Hepatocyte (in vitro differentiated cells): ENCODE measurements at regions not wholly inside any gene's neighbourhood (a gene's known extent, or its start where the extent isn't known, plus 50 kb on each side); places are given as distances from the start of the nearest gene placed in this dataset.

Source experiments
- DNase-seq: peaks from one replicate; pipeline ENCODE4 v3.0.0-alpha.2; 2016; ENCODE audit warnings: low spot score
- H2AFZ ChIP-seq: fragments of 200-600 bp; sonication (generic); 2 replicates; pipeline ENCODE4 v1.6.0; 2016; ENCODE audit warnings: antibody characterized with exemption, mild to moderate bottlenecking
- H3K27ac ChIP-seq: fragments of 200-600 bp; sonication (generic); 2 replicates; pipeline ENCODE4 v1.5.1; 2016; ENCODE audit warnings: mild to moderate bottlenecking
- H3K27me3 ChIP-seq: fragments of 200-600 bp; sonication (generic); 2 replicates; pipeline ENCODE4 v1.6.1; 2016
- H3K36me3 ChIP-seq: fragments of 200-600 bp; sonication (generic); replicated peaks from 2 replicates; pipeline ENCODE4 v1.5.1; 2016; ENCODE audit warnings: low read depth; ENCODE audit not compliant: insufficient read depth
- H3K4me1 ChIP-seq: fragments of 200-600 bp; sonication (generic); 2 replicates; pipeline ENCODE4 v1.5.1; 2016; ENCODE audit warnings: mild to moderate bottlenecking, moderate library complexity; ENCODE audit not compliant: insufficient read depth
- H3K4me2 ChIP-seq: fragments of 200-600 bp; sonication (generic); 2 replicates; pipeline ENCODE4 v1.6.0; 2016
- H3K4me3 ChIP-seq: fragments of 200-600 bp; sonication (generic); 2 replicates; pipeline ENCODE4 v1.5.1; 2016; ENCODE audit warnings: mild to moderate bottlenecking
- H3K79me2 ChIP-seq: fragments of 200-600 bp; sonication (generic); 2 replicates; pipeline ENCODE4 v1.6.0; 2017; ENCODE audit warnings: mild to moderate bottlenecking
- H3K9me2 ChIP-seq: fragments of 200-600 bp; sonication (generic); replicated peaks from 2 replicates; pipeline ENCODE4 v1.6.0; 2017; ENCODE audit warnings: mild to moderate bottlenecking; ENCODE audit not compliant: insufficient read depth
- H3K9me3 ChIP-seq: fragments of 200-600 bp; sonication (generic); 2 replicates; pipeline ENCODE4 v1.5.1; 2016; ENCODE audit warnings: low read depth, mild to moderate bottlenecking
- H4K20me1 ChIP-seq: fragments of 200-600 bp; sonication (generic); 2 replicates; pipeline ENCODE4 v1.6.0; 2016; ENCODE audit warnings: mild to moderate bottlenecking; ENCODE audit not compliant: insufficient read depth, poor library complexity, severe bottlenecking
- EZH2 ChIP-seq: fragments of 200-600 bp; sonication (generic); IDR thresholded peaks from 2 replicates; pipeline ENCODE4 v1.6.1; 2016; ENCODE audit warnings: antibody characterized with exemption, mild to moderate bottlenecking, borderline replicate concordance
- EZH2phosphoT487 ChIP-seq: fragments of 200-600 bp; sonication (generic); IDR thresholded peaks from one replicate; pipeline ENCODE4 v1.6.1; 2018; ENCODE audit warnings: antibody characterized with exemption, mild to moderate bottlenecking, low read depth, moderate library complexity; ENCODE audit not compliant: unreplicated experiment, severe bottlenecking
- WGBS: methylation state at CpG from one replicate; pipeline ENCODE4 v1.1.6; 2016; ENCODE audit warnings: low lambda C conversion rate; ENCODE audit errors: missing lambda C conversion rate; 5-methylcytosine and 5-hydroxymethylcytosine counted together
- TF ChIP-seq, protein P1 (sequence below): fragments of 200-600 bp; sonication (generic); IDR thresholded peaks from 2 replicates; pipeline ENCODE4 v1.5.1; 2016; ENCODE audit warnings: antibody characterized with exemption, mild to moderate bottlenecking; ENCODE audit not compliant: poor library complexity

- H3K36me3 ChIP-seq, result no peaks in the 10 kb centered on the region
- no peaks in the 10 kb centered on the region for H3K9me3 ChIP-seq
- H3K4me3 ChIP-seq, result no peak overlapping the region
- H3K79me2 ChIP-seq, result no peaks in the 10 kb centered on the region
- H3K9me2 ChIP-seq, result no peaks in the 10 kb centered on the region
- H3K4me1 ChIP-seq, result peaks cover 12% of the 10 kb centered on the region
- DNase-seq, result no peak
- WGBS, result 65% methylated on average over 5 of the region's 5 CpGs
- no peak overlapping the region for H3K4me2 ChIP-seq
- no peaks in the 10 kb centered on the region for H4K20me1 ChIP-seq
- TF ChIP-seq EZH2phosphoT487 (no peak), EZH2 (no peak)
- TF ChIP-seq, protein P1, sequence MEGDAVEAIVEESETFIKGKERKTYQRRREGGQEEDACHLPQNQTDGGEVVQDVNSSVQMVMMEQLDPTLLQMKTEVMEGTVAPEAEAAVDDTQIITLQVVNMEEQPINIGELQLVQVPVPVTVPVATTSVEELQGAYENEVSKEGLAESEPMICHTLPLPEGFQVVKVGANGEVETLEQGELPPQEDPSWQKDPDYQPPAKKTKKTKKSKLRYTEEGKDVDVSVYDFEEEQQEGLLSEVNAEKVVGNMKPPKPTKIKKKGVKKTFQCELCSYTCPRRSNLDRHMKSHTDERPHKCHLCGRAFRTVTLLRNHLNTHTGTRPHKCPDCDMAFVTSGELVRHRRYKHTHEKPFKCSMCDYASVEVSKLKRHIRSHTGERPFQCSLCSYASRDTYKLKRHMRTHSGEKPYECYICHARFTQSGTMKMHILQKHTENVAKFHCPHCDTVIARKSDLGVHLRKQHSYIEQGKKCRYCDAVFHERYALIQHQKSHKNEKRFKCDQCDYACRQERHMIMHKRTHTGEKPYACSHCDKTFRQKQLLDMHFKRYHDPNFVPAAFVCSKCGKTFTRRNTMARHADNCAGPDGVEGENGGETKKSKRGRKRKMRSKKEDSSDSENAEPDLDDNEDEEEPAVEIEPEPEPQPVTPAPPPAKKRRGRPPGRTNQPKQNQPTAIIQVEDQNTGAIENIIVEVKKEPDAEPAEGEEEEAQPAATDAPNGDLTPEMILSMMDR, result no peak
- no peak overlapping the region for H3K27ac ChIP-seq
- H3K27me3 ChIP-seq, result no peaks in the 10 kb centered on the region
- no peak overlapping the region for H2AFZ ChIP-seq
Measured at GRCh38 chr18:53752781-53753367, 471.6 kb downstream of the MBD2 start.

GRCh38 chr18:53749766-53750165 is 474.7 kb downstream of the MBD2 start:
- Histone ChIP-seq H3K4me1 (peaks cover 12% of the 10 kb centered on the region), H2AFZ (no peak overlapping the region), H3K79me2 (no peaks in the 10 kb centered on the region), H4K20me1 (no peaks in the 10 kb centered on the region), H3K9me3 (no peaks in the 10 kb centered on the region), H3K27ac (no peak overlapping the region), H3K4me3 (no peak overlapping the region), H3K4me2 (no peak overlapping the region), H3K9me2 (no peaks in the 10 kb centered on the region), H3K36me3 (no peaks in the 10 kb centered on the region), H3K27me3 (no peaks in the 10 kb centered on the region)
- TF ChIP-seq, protein P1, result no peak
- no peak for TF ChIP-seq EZH2phosphoT487
- TF ChIP-seq EZH2, result no peak
- WGBS, result 92% methylated on average over 5 of the region's 5 CpGs
- no peak for DNase-seq

DNA sequence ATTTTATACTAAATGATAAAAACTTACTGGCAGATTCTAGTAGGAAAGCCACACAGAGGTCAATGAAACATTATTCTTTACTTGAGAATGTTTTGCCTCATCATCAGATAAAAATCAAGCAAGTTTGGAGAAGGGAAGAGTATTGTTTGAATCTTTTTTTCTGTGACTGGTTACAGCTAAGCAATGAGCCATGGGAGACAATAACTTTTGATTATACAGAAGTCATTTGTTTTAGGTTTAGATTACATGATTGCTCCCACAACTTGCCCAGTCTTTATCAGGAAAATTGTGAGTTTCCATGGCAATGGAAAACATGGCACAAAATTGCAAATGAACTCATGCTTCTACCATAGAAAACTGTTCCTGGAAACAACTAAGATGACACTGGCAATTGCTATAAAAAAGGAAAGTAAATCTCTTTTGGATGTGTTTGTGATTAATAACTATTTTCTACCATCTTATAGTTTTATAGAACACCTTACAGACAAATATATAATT is 476.8 kb downstream of the MBD2 start:
- Histone ChIP-seq H4K20me1 (no peaks in the 10 kb centered on the region), H3K9me3 (no peaks in the 10 kb centered on the region), H3K4me3 (no peak overlapping the region), H3K4me1 (peaks cover 2% of the 10 kb centered on the region), H3K79me2 (no peaks in the 10 kb centered on the region), H3K9me2 (no peaks in the 10 kb centered on the region), H3K4me2 (no peak overlapping the region), H3K27ac (no peak overlapping the region), H3K36me3 (no peaks in the 10 kb centered on the region), H3K27me3 (no peaks in the 10 kb centered on the region), H2AFZ (no peak overlapping the region)
- no peak for TF ChIP-seq EZH2phosphoT487
- TF ChIP-seq EZH2, result no peak
- TF ChIP-seq, protein P1, result no peak
- DNase-seq, result no peak

- Histone ChIP-seq H3K4me2 (no peak overlapping the region), H3K9me2 (no peaks in the 10 kb centered on the region), H3K4me3 (no peak overlapping the region), H3K79me2 (no peaks in the 10 kb centered on the region), H4K20me1 (no peaks in the 10 kb centered on the region), H2AFZ (no peak overlapping the region), H3K9me3 (no peaks in the 10 kb centered on the region), H3K36me3 (no peaks in the 10 kb centered on the region), H3K27me3 (no peaks in the 10 kb centered on the region), H3K4me1 (no peaks in the 10 kb centered on the region), H3K27ac (no peak overlapping the region)
- 64% methylated on average over 2 of the region's 2 CpGs for WGBS
- DNase-seq, result no peak
- TF ChIP-seq EZH2phosphoT487, result no peak
- TF ChIP-seq, protein P1, result no peak
- no peak for TF ChIP-seq EZH2
Measured at GRCh38 chr18:53747210-53747609, 477.3 kb downstream of the MBD2 start.
